ENCODE measurements at regions not wholly inside any gene's neighbourhood (a gene's known extent, or its start where the extent isn't known, plus 50 kb on each side); places are given as distances from the start of the nearest gene placed in this dataset.

GRCh38 chr7:131139462-131139861, 188.2 kb upstream of the MKLN1 start:
- no peak overlapping the region for H3K4me3 Mint-ChIP-seq
- H3K27me3 Mint-ChIP-seq: no peaks in the 10 kb centered on the region
- no peaks in the 10 kb centered on the region for H3K4me1 Mint-ChIP-seq (ENCODE audit: low read depth in 2 of 2)
- no peaks in the 10 kb centered on the region for H3K36me3 Mint-ChIP-seq
- no peak for DNase-seq (ENCODE audit: low spot score)
- no peaks in the 10 kb centered on the region for H3K9me3 Mint-ChIP-seq
- no peak overlapping the region for H3K27ac Mint-ChIP-seq
- ATAC-seq: no peak

GRCh38 chr7:131141443-131141967, 186.2 kb upstream of the MKLN1 start:
- H3K9me3 Mint-ChIP-seq: no peaks in the 10 kb centered on the region

DNA sequence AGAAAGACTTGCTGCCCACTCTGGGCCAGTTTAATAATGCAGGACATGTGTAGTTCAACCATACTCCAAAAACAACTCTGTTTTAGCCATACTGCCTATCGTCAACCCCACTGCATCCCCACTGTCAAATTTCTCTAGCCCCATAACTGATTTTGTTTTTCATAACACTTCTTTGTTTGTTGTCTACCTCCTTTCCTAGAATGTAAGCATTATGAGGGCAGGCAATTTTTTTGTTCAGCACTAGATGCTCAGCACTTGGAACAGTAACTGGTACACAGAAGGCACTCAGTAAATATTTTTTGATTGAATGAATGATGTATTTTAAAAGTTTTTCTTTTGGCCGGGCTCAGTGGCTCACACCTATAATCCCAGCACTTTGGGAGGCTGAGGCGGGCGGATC, 183.8 kb upstream of the MKLN1 start:
- ATAC-seq (no peak), DNase-seq (ENCODE audit: low spot score) (no peak)
- Mint-ChIP-seq H3K27me3 (no peaks in the 10 kb centered on the region), H3K4me3 (no peak overlapping the region), H3K36me3 (no peaks in the 10 kb centered on the region), H3K27ac (no peak overlapping the region), H3K9me3 (no peaks in the 10 kb centered on the region), H3K4me1 (ENCODE audit: low read depth in 2 of 2) (no peaks in the 10 kb centered on the region)

More at GRCh38 chr7:131141443-131141967, 186.2 kb upstream of the MKLN1 start:
- ATAC-seq (no peak), DNase-seq (ENCODE audit: low spot score) (no peak)
- Mint-ChIP-seq H3K4me1 (ENCODE audit: low read depth in 2 of 2) (no peaks in the 10 kb centered on the region), H3K27ac (no peak overlapping the region), H3K36me3 (no peaks in the 10 kb centered on the region), H3K27me3 (no peaks in the 10 kb centered on the region), H3K4me3 (no peak overlapping the region)

DNA sequence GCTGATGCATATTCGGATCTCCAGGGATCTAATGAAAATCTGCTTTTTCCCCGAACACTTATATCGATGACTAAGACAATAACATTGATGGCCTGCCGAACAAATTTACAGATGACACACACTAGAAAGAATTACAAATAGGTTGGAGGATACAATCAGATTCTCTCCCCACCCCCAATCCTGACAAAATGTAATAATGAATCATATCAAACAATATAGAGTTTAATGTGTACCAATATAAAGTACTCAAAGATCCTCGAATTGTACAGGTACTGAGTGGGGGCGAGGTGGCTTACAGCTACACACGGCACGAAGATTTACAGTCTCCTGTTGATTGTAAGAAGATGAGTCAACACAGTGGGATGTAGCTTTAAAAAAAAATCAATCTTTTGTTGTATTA, 182.7 kb upstream of the MKLN1 start:
- Mint-ChIP-seq H3K27me3 (no peaks in the 10 kb centered on the region), H3K36me3 (no peaks in the 10 kb centered on the region), H3K4me3 (no peak overlapping the region), H3K4me1 (ENCODE audit: low read depth in 2 of 2) (no peaks in the 10 kb centered on the region), H3K27ac (no peak overlapping the region), H3K9me3 (no peaks in the 10 kb centered on the region)
- DNase-seq (ENCODE audit: low spot score): no peak
- ATAC-seq: no peak

DNA sequence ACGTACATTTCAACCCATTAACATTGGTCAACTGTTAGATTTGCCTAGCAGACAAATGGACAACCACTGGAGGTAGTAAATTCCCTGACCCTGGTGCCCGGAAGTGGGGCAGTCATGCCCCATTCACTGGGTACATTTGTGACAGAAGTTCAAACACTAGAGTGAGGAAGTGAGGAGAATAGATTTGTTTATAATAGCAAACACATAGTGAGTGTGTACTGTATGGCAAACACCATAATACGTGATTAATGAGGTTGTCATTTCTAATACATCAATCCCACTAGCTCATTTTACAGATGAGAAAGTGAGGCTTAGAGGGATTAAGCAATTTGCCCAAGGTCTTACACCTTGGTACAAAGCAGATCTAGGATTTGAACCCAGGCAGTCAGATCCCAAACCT, 181.9 kb upstream of the MKLN1 start:
- Mint-ChIP-seq H3K9me3 (no peaks in the 10 kb centered on the region), H3K4me3 (no peak overlapping the region), H3K36me3 (no peaks in the 10 kb centered on the region), H3K27me3 (no peaks in the 10 kb centered on the region), H3K4me1 (ENCODE audit: low read depth in 2 of 2) (no peaks in the 10 kb centered on the region), H3K27ac (no peak overlapping the region)
- no peak for ATAC-seq
- DNase-seq (ENCODE audit: low spot score): no peak

DNA sequence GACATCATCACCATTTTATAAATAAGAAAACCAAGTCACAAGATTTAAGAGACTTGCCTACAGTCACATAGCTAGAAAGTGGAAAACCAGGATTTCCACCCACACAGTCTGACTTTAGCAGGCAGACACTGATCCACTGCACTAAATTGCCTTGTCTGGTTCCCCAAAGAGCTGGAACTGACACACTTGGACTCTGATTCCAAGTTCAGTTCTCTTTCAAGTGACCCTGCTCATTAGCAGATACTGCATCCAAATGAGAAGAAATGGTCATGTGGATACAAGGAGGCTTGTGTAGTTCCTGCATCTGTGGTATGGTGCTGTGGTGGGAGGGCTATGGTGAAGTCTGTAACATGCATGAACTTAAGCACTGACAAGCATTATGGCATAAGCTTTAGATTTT, 180.1 kb upstream of the MKLN1 start:
- Mint-ChIP-seq H3K4me1 (ENCODE audit: low read depth in 2 of 2) (no peaks in the 10 kb centered on the region), H3K36me3 (no peaks in the 10 kb centered on the region), H3K4me3 (no peak overlapping the region), H3K9me3 (no peaks in the 10 kb centered on the region), H3K27ac (no peak overlapping the region), H3K27me3 (no peaks in the 10 kb centered on the region)
- DNase-seq (ENCODE audit: low spot score) (no peak), ATAC-seq (no peak)

DNA sequence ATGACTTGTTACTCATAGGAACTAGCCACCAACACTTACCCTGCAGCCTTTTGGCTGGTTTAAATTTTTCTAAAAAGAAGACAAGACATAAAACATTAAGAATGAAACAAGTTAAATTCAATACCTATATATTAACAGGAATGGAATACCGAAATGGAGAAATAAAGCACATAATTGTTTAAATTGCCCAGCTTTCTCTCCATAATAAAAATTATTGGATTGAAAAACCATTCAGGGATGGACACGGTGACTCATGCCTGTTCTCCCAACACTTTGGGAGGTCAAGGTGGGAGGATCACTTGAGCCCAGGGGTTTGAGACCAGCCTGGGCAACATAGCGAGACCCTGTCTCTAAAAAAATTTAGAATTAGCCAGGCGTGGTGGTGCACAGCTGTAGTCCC, 179.4 kb upstream of the MKLN1 start:
- Mint-ChIP-seq H3K27me3 (no peaks in the 10 kb centered on the region), H3K4me1 (ENCODE audit: low read depth in 2 of 2) (no peaks in the 10 kb centered on the region), H3K4me3 (no peak overlapping the region), H3K27ac (no peak overlapping the region), H3K9me3 (no peaks in the 10 kb centered on the region), H3K36me3 (no peaks in the 10 kb centered on the region)
- no peak for DNase-seq (ENCODE audit: low spot score)
- ATAC-seq: no peak

GRCh38 chr7:131148708-131149428, 178.8 kb upstream of the MKLN1 start:
- no peaks in the 10 kb centered on the region for H3K27me3 Mint-ChIP-seq

GRCh38 chr7:131149429-131149773, 178.3 kb upstream of the MKLN1 start:
- Mint-ChIP-seq H3K9me3 (no peaks in the 10 kb centered on the region), H3K4me1 (ENCODE audit: low read depth in 2 of 2) (no peaks in the 10 kb centered on the region), H3K27ac (no peak overlapping the region), H3K27me3 (no peaks in the 10 kb centered on the region), H3K36me3 (no peaks in the 10 kb centered on the region), H3K4me3 (no peak overlapping the region)
- ATAC-seq (no peak), DNase-seq (ENCODE audit: low spot score) (no peak)

More at GRCh38 chr7:131148708-131149428, 178.8 kb upstream of the MKLN1 start:
- H3K4me3 Mint-ChIP-seq: no peak overlapping the region
- DNase-seq (ENCODE audit: low spot score) (no peak), ATAC-seq (no peak)
- H3K36me3 Mint-ChIP-seq: no peaks in the 10 kb centered on the region
- no peaks in the 10 kb centered on the region for H3K4me1 Mint-ChIP-seq (ENCODE audit: low read depth in 2 of 2)
- H3K9me3 Mint-ChIP-seq: no peaks in the 10 kb centered on the region
- H3K27ac Mint-ChIP-seq: no peak overlapping the region

GRCh38 chr7:131149840-131150239, 177.8 kb upstream of the MKLN1 start:
- no peak overlapping the region for H3K4me3 Mint-ChIP-seq
- H3K36me3 Mint-ChIP-seq: no peaks in the 10 kb centered on the region
- ATAC-seq: no peak
- H3K9me3 Mint-ChIP-seq: no peaks in the 10 kb centered on the region
- no peak overlapping the region for H3K27ac Mint-ChIP-seq
- DNase-seq (ENCODE audit: low spot score): no peak
- no peaks in the 10 kb centered on the region for H3K4me1 Mint-ChIP-seq (ENCODE audit: low read depth in 2 of 2)
- H3K27me3 Mint-ChIP-seq: no peaks in the 10 kb centered on the region

- DNase-seq (ENCODE audit: low spot score) (no peak), ATAC-seq (no peak)
- Mint-ChIP-seq H3K27ac (no peak overlapping the region), H3K9me3 (no peaks in the 10 kb centered on the region), H3K4me3 (no peak overlapping the region), H3K4me1 (ENCODE audit: low read depth in 2 of 2) (no peaks in the 10 kb centered on the region), H3K27me3 (no peaks in the 10 kb centered on the region), H3K36me3 (no peaks in the 10 kb centered on the region)
Observed at GRCh38 chr7:131151034-131151433, 176.6 kb upstream of the MKLN1 start.

- no peak overlapping the region for H3K4me3 Mint-ChIP-seq
- no peaks in the 10 kb centered on the region for H3K9me3 Mint-ChIP-seq
- DNase-seq (ENCODE audit: low spot score) (no peak), ATAC-seq (no peak)
- H3K27me3 Mint-ChIP-seq: no peaks in the 10 kb centered on the region
- H3K4me1 Mint-ChIP-seq (ENCODE audit: low read depth in 2 of 2): no peaks in the 10 kb centered on the region
- no peak overlapping the region for H3K27ac Mint-ChIP-seq
- H3K36me3 Mint-ChIP-seq: no peaks in the 10 kb centered on the region
Observed at GRCh38 chr7:131152766-131153165, 174.9 kb upstream of the MKLN1 start.

- Mint-ChIP-seq H3K4me1 (ENCODE audit: low read depth in 2 of 2) (no peaks in the 10 kb centered on the region), H3K4me3 (no peak overlapping the region), H3K27me3 (no peaks in the 10 kb centered on the region), H3K36me3 (no peaks in the 10 kb centered on the region), H3K9me3 (no peaks in the 10 kb centered on the region), H3K27ac (no peak overlapping the region)
- no peak for ATAC-seq
- DNase-seq (ENCODE audit: low spot score): no peak
Observed at GRCh38 chr7:131154380-131154779, 173.3 kb upstream of the MKLN1 start.

DNA sequence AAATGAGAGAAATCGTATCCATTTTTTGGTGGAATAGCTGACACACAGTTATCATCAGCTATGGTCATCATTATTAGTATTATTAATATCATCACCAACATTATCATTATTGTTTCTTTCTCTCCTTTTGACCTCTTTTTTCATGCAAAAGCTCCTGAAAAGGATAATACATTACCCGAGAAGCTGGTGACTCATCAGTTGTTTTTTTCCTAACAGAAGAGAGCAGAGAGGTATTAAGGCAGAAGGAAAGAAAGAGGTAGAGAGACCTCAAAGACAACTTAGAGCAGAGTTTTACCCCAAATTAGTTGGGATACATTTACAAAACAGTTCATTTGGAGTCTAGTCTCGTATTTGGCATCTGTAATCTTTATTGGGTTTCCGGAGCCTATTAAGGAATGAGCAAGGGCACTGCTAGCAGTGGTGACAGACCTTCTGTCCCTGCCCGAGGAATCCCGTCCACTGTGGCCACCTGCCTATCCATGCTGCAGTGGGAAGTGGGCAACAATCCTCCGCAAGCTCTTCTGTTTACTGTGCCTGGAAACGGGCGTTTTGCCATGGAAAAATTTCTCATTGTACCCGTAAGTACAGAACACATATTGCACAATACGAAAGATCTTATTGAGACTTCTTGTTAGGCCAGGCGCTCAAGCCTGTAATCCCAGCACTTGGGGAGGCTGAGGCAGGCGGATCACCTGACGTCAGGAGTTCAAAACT, 170.0 kb upstream of the MKLN1 start:
- no peaks in the 10 kb centered on the region for H3K4me1 Mint-ChIP-seq (ENCODE audit: low read depth in 2 of 2)
- no peaks in the 10 kb centered on the region for H3K9me3 Mint-ChIP-seq
- H3K36me3 Mint-ChIP-seq: no peaks in the 10 kb centered on the region
- H3K4me3 Mint-ChIP-seq: no peak overlapping the region
- no peaks in the 10 kb centered on the region for H3K27me3 Mint-ChIP-seq
- ATAC-seq: no peak
- H3K27ac Mint-ChIP-seq: no peak overlapping the region
- no peak for DNase-seq (ENCODE audit: low spot score)
